GM23338 (cell line): ENCODE measurements at regions not wholly inside any gene's neighbourhood (a gene's known extent, or its start where the extent isn't known, plus 50 kb on each side); places are given as distances from the start of the nearest gene placed in this dataset.

Experiments used
- ATAC-seq: fragments of 200-7000 bp; cut with Tn5 transposase; 3 replicates; pipeline ENCODE4 v1.9.1; 2020
- DNase-seq: peaks from one replicate; pipeline ENCODE4 v3.0.0-alpha.2; 2015; ENCODE audit warnings: low spot score
- H2AFZ ChIP-seq: fragments of 200-600 bp; sonication (generic); 2 replicates; pipeline ENCODE4 v1.8.0; 2016; ENCODE audit warnings: antibody characterized with exemption, mild to moderate bottlenecking, moderate library complexity
- H3F3A ChIP-seq: fragments of 200-600 bp; sonication (generic); replicated peaks from 2 replicates; pipeline ENCODE4 v1.8.0; 2017; ENCODE audit warnings: antibody characterized with exemption, mixed run types, low read depth
- H3K27ac ChIP-seq: fragments of 200-600 bp; sonication (generic); 2 replicates; pipeline ENCODE4 v1.6.1; 2016; ENCODE audit warnings: low read depth
- H3K27me3 ChIP-seq: fragments of 200-600 bp; sonication (generic); 2 replicates; pipeline ENCODE4 v1.8.0; 2016; ENCODE audit warnings: mild to moderate bottlenecking, mixed run types, moderate library complexity; ENCODE audit not compliant: insufficient read depth
- H3K36me3 ChIP-seq: fragments of 200-600 bp; sonication (generic); 2 replicates; pipeline ENCODE4 v1.8.0; 2016; ENCODE audit warnings: mild to moderate bottlenecking; ENCODE audit not compliant: insufficient read depth
- H3K4me1 ChIP-seq: fragments of 200-600 bp; sonication (generic); 2 replicates; pipeline ENCODE4 v1.8.0; 2016; ENCODE audit warnings: mild to moderate bottlenecking, moderate library complexity; ENCODE audit not compliant: insufficient read depth
- H3K4me2 ChIP-seq: fragments of 200-600 bp; sonication (generic); 2 replicates; pipeline ENCODE4 v1.7.1; 2017; ENCODE audit warnings: mixed run types
- H3K4me3 ChIP-seq: fragments of 200-600 bp; sonication (generic); 2 replicates; pipeline ENCODE4 v1.6.1; 2016; ENCODE audit warnings: mixed run types
- H3K79me2 ChIP-seq: fragments of 200-600 bp; sonication (generic); replicated peaks from 2 replicates; pipeline ENCODE4 v1.8.0; 2017; ENCODE audit warnings: mild to moderate bottlenecking; ENCODE audit not compliant: insufficient read depth
- H3K9me2 ChIP-seq: fragments of 200-600 bp; sonication (generic); 2 replicates; pipeline ENCODE4 v1.8.0; 2017; ENCODE audit not compliant: insufficient read depth
- H4K20me1 ChIP-seq: fragments of 200-600 bp; sonication (generic); replicated peaks from 2 replicates; pipeline ENCODE4 v1.8.0; 2017; ENCODE audit warnings: mild to moderate bottlenecking; ENCODE audit not compliant: insufficient read depth
- H3K27ac Mint-ChIP-seq: 2 replicates; pipeline ENCODE4 v1.8.0; 2020; ENCODE audit warnings: inconsistent platforms, mild to moderate bottlenecking, moderate library complexity, mixed read lengths
- H3K27me3 Mint-ChIP-seq: 3 replicates; pipeline ENCODE4 v1.8.0; 2022; ENCODE audit warnings: low read depth, mild to moderate bottlenecking, moderate library complexity, mixed read lengths, inconsistent platforms; ENCODE audit not compliant: insufficient read depth, poor library complexity
- H3K36me3 Mint-ChIP-seq: 3 replicates; pipeline ENCODE4 v1.8.0; 2021; ENCODE audit warnings: low read depth, mild to moderate bottlenecking, inconsistent platforms, moderate library complexity, mixed read lengths
- H3K4me1 Mint-ChIP-seq: 3 replicates; pipeline ENCODE4 v1.8.0; 2020; ENCODE audit warnings: mild to moderate bottlenecking, inconsistent platforms, mixed read lengths
- H3K4me3 Mint-ChIP-seq: 3 replicates; pipeline ENCODE4 v1.8.0; 2021; ENCODE audit warnings: moderate library complexity, mild to moderate bottlenecking, inconsistent platforms, mixed read lengths
- H3K9me3 Mint-ChIP-seq: 3 replicates; pipeline ENCODE4 v1.8.0; 2020; ENCODE audit warnings: moderate library complexity, mild to moderate bottlenecking, inconsistent platforms, mixed read lengths
- CREB1 ChIP-seq: fragments of 250-450 bp; sonication (Bioruptor Pico); IDR thresholded peaks from 2 replicates; pipeline ENCODE4 v1.5.0; 2020; ENCODE audit warnings: low read depth, mild to moderate bottlenecking, moderate library complexity
- CTCF ChIP-seq, 2 experiments: fragments of 200-600 bp in 1 of 2; sonication (generic) in 1 of 2; conservative IDR thresholded peaks; 2 replicates each; pipeline versions ENCODE4 v1.5.1 to v1.6.1; 2016 to 2017; ENCODE audit warnings: antibody characterized with exemption in 2 of 2, low read depth in 2 of 2, mild to moderate bottlenecking in 2 of 2, moderate library complexity in 1 of 2
- EZH2 ChIP-seq: fragments of 200-600 bp; sonication (generic); IDR thresholded peaks from one replicate; pipeline ENCODE4 v1.8.0; 2017; ENCODE audit warnings: antibody characterized with exemption, mild to moderate bottlenecking, low read depth; ENCODE audit not compliant: unreplicated experiment
- EZH2phosphoT487 ChIP-seq: fragments of 200-600 bp; sonication (generic); IDR thresholded peaks from one replicate; pipeline ENCODE4 v1.8.1; 2018; ENCODE audit warnings: antibody characterized with exemption; ENCODE audit not compliant: unreplicated experiment
- JUNB ChIP-seq: IDR thresholded peaks from one replicate; pipeline ENCODE4 v1.6.1; 2016; ENCODE audit warnings: antibody characterized with exemption; ENCODE audit not compliant: unreplicated experiment
- NANOG ChIP-seq: IDR thresholded peaks from 2 replicates; pipeline ENCODE4 v1.6.1; 2016; ENCODE audit warnings: antibody characterized with exemption, borderline replicate concordance
- POLR2AphosphoS5 ChIP-seq: IDR thresholded peaks from 2 replicates; pipeline ENCODE4 v1.6.1; 2016; ENCODE audit warnings: antibody characterized with exemption, low read depth
- STAT1 ChIP-seq: IDR thresholded peaks from one replicate; pipeline ENCODE4 v1.6.1; 2016; ENCODE audit warnings: antibody characterized with exemption; ENCODE audit not compliant: unreplicated experiment
- ZNF114 ChIP-seq: fragments of 250-450 bp; sonication (Bioruptor Pico); IDR thresholded peaks from 2 replicates; pipeline ENCODE4 v1.5.0; 2020; ENCODE audit warnings: mild to moderate bottlenecking, moderate library complexity
- ZNF331 ChIP-seq: fragments of 250-450 bp; sonication (Bioruptor Pico); IDR thresholded peaks from 2 replicates; pipeline ENCODE4 v1.5.0; 2020; ENCODE audit warnings: low read depth, mild to moderate bottlenecking, moderate library complexity
- TF ChIP-seq, protein P1 (sequence below): IDR thresholded peaks from one replicate; pipeline ENCODE4 v1.6.1; 2018; ENCODE audit warnings: antibody characterized with exemption; ENCODE audit not compliant: unreplicated experiment
- TF ChIP-seq, protein P2 (sequence below): IDR thresholded peaks from 2 replicates; pipeline ENCODE4 v1.6.1; 2016; ENCODE audit warnings: antibody characterized with exemption
- TF ChIP-seq, protein P3 (sequence below): fragments of 250-450 bp; sonication (Bioruptor Pico); IDR thresholded peaks from 2 replicates; pipeline ENCODE4 v1.5.0; 2020; ENCODE audit warnings: mild to moderate bottlenecking, moderate library complexity

GRCh38 chr9:119609277-119609971 lies 240.2 kb upstream of the BRINP1 start:
- no peaks in the 10 kb centered on the region for H3K36me3 Mint-ChIP-seq
- peaks cover 9% of the 10 kb centered on the region for H3K4me1 Mint-ChIP-seq
- Histone ChIP-seq H3K4me3 (no peak overlapping the region), H3K27ac (no peak overlapping the region), H3K36me3 (no peaks in the 10 kb centered on the region), H3K79me2 (no peaks in the 10 kb centered on the region), H3K27me3 (no peaks in the 10 kb centered on the region), H3F3A (no peaks in the 10 kb centered on the region), H3K4me1 (peaks cover 11% of the 10 kb centered on the region), H4K20me1 (no peaks in the 10 kb centered on the region), H2AFZ (no peak overlapping the region), H3K4me2 (no peak overlapping the region), H3K9me2 (0 out of 2 replicates have a peak, but pooled peaks cover 10% of the 10 kb centered on the region)
- no peak for TF ChIP-seq ZNF114 (CRISPR knock-in tag)
- TF ChIP-seq CREB1 (CRISPR knock-in tag), result no peak
- TF ChIP-seq CTCF (conservative IDR thresholded peaks at IDR 0.05; ENCODE audit: low read depth in 2 of 2), result no peak
- no peak for TF ChIP-seq JUNB
- no peak for TF ChIP-seq EZH2
- TF ChIP-seq POLR2AphosphoS5, result no peak
- no peak for TF ChIP-seq EZH2phosphoT487
- TF ChIP-seq, protein P1, sequence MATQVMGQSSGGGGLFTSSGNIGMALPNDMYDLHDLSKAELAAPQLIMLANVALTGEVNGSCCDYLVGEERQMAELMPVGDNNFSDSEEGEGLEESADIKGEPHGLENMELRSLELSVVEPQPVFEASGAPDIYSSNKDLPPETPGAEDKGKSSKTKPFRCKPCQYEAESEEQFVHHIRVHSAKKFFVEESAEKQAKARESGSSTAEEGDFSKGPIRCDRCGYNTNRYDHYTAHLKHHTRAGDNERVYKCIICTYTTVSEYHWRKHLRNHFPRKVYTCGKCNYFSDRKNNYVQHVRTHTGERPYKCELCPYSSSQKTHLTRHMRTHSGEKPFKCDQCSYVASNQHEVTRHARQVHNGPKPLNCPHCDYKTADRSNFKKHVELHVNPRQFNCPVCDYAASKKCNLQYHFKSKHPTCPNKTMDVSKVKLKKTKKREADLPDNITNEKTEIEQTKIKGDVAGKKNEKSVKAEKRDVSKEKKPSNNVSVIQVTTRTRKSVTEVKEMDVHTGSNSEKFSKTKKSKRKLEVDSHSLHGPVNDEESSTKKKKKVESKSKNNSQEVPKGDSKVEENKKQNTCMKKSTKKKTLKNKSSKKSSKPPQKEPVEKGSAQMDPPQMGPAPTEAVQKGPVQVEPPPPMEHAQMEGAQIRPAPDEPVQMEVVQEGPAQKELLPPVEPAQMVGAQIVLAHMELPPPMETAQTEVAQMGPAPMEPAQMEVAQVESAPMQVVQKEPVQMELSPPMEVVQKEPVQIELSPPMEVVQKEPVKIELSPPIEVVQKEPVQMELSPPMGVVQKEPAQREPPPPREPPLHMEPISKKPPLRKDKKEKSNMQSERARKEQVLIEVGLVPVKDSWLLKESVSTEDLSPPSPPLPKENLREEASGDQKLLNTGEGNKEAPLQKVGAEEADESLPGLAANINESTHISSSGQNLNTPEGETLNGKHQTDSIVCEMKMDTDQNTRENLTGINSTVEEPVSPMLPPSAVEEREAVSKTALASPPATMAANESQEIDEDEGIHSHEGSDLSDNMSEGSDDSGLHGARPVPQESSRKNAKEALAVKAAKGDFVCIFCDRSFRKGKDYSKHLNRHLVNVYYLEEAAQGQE, result no peak
- TF ChIP-seq, protein P2, sequence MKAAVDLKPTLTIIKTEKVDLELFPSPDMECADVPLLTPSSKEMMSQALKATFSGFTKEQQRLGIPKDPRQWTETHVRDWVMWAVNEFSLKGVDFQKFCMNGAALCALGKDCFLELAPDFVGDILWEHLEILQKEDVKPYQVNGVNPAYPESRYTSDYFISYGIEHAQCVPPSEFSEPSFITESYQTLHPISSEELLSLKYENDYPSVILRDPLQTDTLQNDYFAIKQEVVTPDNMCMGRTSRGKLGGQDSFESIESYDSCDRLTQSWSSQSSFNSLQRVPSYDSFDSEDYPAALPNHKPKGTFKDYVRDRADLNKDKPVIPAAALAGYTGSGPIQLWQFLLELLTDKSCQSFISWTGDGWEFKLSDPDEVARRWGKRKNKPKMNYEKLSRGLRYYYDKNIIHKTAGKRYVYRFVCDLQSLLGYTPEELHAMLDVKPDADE, result no peak
- TF ChIP-seq STAT1, result no peak
- no peak for TF ChIP-seq ZNF331 (CRISPR knock-in tag)
- TF ChIP-seq NANOG, result no peak
- TF ChIP-seq, protein P3, sequence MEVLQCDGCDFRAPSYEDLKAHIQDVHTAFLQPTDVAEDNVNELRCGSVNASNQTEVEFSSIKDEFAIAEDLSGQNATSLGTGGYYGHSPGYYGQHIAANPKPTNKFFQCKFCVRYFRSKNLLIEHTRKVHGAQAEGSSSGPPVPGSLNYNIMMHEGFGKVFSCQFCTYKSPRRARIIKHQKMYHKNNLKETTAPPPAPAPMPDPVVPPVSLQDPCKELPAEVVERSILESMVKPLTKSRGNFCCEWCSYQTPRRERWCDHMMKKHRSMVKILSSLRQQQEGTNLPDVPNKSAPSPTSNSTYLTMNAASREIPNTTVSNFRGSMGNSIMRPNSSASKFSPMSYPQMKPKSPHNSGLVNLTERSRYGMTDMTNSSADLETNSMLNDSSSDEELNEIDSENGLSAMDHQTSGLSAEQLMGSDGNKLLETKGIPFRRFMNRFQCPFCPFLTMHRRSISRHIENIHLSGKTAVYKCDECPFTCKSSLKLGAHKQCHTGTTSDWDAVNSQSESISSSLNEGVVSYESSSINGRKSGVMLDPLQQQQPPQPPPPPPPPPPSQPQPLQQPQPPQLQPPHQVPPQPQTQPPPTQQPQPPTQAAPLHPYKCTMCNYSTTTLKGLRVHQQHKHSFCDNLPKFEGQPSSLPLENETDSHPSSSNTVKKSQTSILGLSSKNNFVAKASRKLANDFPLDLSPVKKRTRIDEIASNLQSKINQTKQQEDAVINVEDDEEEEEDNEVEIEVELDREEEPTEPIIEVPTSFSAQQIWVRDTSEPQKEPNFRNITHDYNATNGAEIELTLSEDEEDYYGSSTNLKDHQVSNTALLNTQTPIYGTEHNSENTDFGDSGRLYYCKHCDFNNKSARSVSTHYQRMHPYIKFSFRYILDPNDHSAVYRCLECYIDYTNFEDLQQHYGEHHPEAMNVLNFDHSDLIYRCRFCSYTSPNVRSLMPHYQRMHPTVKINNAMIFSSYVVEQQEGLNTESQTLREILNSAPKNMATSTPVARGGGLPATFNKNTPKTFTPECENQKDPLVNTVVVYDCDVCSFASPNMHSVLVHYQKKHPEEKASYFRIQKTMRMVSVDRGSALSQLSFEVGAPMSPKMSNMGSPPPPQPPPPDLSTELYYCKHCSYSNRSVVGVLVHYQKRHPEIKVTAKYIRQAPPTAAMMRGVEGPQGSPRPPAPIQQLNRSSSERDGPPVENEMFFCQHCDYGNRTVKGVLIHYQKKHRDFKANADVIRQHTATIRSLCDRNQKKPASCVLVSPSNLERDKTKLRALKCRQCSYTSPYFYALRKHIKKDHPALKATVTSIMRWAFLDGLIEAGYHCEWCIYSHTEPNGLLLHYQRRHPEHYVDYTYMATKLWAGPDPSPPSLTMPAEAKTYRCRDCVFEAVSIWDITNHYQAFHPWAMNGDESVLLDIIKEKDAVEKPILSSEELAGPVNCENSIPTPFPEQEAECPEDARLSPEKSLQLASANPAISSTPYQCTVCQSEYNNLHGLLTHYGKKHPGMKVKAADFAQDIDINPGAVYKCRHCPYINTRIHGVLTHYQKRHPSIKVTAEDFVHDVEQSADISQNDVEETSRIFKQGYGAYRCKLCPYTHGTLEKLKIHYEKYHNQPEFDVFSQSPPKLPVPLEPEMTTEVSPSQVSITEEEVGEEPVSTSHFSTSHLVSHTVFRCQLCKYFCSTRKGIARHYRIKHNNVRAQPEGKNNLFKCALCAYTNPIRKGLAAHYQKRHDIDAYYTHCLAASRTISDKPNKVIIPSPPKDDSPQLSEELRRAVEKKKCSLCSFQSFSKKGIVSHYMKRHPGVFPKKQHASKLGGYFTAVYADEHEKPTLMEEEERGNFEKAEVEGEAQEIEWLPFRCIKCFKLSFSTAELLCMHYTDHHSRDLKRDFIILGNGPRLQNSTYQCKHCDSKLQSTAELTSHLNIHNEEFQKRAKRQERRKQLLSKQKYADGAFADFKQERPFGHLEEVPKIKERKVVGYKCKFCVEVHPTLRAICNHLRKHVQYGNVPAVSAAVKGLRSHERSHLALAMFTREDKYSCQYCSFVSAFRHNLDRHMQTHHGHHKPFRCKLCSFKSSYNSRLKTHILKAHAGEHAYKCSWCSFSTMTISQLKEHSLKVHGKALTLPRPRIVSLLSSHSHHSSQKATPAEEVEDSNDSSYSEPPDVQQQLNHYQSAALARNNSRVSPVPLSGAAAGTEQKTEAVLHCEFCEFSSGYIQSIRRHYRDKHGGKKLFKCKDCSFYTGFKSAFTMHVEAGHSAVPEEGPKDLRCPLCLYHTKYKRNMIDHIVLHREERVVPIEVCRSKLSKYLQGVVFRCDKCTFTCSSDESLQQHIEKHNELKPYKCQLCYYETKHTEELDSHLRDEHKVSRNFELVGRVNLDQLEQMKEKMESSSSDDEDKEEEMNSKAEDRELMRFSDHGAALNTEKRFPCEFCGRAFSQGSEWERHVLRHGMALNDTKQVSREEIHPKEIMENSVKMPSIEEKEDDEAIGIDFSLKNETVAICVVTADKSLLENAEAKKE (CRISPR knock-in tag), result no peak
- H3K9me3 Mint-ChIP-seq, result peaks cover 5% of the 10 kb centered on the region; the same call in 1 of the 3 replicates
- no peak for DNase-seq
- no peak for ATAC-seq
- H3K4me3 Mint-ChIP-seq, result no peak overlapping the region
- peaks cover 2% of the 10 kb centered on the region for H3K27me3 Mint-ChIP-seq
- H3K27ac Mint-ChIP-seq, result no peak overlapping the region
